SH-SY5Y (cell line): ENCODE measurements at regions not wholly inside any gene's neighbourhood (a gene's known extent, or its start where the extent isn't known, plus 50 kb on each side); places are given as distances from the start of the nearest gene placed in this dataset.

Source experiments
- GATA2 ChIP-seq: IDR thresholded peaks from 2 replicates; pipeline ENCODE4 v1.6.1; 2011; ENCODE audit warnings: mild to moderate bottlenecking, low read depth, low read length
- GATA3 ChIP-seq: IDR thresholded peaks from 2 replicates; pipeline ENCODE4 v1.6.1; 2011; ENCODE audit warnings: low read depth, mild to moderate bottlenecking, low read length, moderate library complexity

- no peak for TF ChIP-seq GATA3
- no peak for TF ChIP-seq GATA2
Observed at GRCh38 chr10:35784751-35785150, 142.7 kb upstream of the FZD8 start.
